Kidney tubule cell (primary cell): ENCODE measurements at regions not wholly inside any gene's neighbourhood (a gene's known extent, or its start where the extent isn't known, plus 50 kb on each side); places are given as distances from the start of the nearest gene placed in this dataset.
A peak's percentile ranks its signal among the peaks of the same experiment; 100 is the strongest.

Experiments used
- DNase-seq: peaks from one replicate; pipeline ENCODE4 v3.0.0-alpha.2; 2018; ENCODE audit warnings: low spot score

DNA sequence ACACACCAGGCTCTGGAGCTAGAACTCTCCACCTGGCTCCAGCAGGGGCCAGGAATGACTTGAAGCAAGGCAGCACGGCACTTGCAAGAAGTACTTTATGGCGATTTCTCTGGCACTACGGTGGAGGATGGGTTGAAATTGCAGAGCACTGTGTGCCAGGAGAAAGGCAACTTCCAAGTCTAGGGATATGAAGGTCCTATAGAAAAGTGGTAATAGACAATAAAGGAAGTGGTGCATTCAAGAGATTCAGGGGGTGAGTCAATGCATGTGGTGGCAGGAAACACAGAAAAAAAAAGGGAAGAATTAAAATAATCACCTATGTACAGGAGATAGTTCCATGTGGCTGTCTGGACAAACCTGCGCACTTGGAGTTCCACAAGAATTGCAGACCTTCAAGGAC lies 240.3 kb upstream of the DYNLRB2 start:
- DNase-seq: peak; percentile 65

DNA sequence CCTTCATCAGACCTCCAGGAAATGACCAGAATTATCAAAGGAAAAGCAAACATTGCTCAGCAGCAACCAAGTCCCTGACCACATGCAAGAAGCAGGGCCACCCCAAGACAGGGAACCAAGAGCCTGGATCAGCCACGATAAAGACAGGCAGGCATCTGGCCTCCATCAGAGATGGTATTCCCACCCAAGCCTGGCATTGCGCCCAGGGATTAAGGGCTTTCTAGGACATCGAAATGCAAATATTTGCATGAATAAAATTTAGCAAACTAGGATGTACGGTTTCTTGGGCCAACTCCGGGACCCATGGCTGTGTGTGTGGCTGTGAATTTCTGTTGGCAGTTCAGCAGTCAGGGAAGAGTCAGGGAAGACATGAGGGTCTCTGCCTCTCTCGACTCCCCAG lies 241.4 kb upstream of the DYNLRB2 start:
- DNase-seq: no peak

DNA sequence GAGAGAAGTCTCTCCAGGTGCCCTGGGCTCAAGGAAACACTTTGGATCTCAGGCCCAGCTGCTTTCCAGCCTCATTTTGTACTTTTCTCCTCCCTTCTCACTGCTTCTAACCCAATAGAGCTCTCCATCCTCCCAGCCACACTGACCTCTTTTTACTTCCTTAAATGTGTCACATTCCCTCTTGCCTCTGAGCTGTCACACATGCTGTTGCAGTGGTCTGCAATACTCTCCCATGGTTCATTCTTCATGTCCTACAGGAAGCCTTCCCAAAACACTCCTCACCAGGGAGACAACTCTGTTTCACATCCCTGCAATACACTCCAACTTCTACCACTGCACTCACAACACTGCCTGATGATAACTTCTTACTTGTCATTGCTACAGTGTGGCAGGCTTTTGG lies 242.1 kb upstream of the DYNLRB2 start:
- peak; percentile 56 for DNase-seq

DNA sequence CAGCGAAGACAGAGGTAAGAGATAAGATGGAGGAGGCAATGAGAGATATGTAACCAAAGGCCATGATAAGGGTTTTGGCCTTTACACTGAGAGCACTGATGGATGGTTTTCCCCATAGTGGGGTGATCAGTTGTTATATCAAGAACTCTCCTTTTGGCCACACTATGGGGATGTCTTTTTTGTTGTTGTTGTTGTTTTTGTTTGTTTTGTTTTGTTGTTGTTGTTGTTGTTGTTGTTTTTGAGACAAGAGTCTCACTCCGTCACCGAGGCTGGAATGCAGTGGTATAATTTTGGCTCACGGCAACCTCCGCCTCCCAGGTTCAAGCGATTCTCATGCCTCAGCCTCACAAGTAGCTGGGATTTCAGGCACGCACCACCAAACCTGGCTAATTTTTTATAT lies 244.8 kb upstream of the DYNLRB2 start:
- no peak for DNase-seq

DNA sequence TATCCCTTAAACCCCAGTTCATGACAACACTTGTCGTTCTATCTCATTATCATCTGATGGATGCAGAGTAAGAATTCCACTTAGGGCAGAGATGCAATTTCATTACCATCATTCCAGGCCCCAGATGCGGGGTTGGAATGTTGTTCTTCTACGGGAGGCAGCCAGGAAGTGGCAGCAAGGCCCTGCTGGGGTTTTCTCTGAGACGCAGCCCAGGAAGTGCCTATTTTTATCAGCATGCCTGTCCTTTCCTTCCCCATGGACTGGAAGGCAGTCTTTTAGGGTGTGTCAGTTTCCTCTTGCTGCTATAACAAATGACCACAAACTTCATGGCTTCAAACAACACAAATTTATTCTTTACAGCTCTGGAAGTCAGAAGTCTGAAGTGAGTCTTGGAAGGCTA lies 246.6 kb upstream of the DYNLRB2 start:
- DNase-seq: no peak

DNA sequence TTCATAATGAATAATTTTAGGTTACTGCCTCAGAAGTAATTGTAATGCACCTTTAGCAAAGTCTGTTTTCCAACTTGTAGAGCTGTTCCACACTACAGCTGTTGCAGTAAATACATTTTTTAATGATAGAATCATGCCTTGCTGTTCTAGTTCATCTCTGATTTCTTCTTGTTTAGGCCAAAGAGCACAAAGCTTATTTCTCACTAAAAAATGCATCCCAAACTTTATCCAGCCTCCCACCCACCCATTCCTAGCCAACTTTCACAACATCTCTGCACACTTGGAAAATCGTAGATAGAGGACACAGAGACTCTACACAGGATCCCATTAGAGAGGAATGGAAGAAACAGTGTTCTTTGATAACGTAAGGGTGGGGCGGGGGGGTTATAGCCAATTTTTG lies 252.2 kb upstream of the DYNLRB2 start:
- no peak for DNase-seq

DNA sequence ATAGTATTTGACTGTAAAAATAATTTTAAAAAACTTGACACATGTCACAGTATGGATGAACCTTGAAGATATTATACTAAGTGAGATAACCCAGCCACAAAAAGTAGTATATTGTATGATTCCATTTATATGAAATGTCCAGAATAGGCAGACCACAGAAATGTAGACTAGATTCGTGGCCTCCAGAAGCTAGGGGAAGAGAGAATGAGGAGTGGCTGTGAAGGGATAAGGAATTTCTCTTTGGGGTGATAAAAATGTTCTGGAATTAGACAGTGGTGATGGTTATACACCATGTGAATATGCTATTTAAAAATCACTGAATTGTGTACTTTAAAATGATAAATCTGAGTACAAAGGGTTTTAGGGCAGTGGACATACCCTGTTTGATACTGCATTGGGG lies 253.1 kb upstream of the DYNLRB2 start:
- no peak for DNase-seq

DNA sequence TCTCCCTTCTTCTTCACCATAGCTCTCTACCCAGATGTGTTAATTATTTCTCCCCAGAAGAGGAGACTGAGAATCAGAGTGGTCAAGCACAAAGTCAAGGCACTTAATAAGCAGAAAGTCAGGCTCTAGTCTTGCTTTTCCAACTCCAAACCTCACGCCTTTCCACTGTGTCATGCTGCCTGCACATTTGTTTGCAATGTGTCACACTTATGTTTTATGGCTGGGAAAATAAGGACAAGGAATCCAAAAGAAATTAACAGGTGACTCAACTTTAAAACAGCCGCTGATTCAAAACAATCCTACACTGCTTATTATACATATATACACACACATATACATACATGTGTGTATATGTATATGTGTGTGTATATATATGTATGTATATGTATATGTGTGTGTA lies 255.7 kb upstream of the DYNLRB2 start:
- peak; percentile 95 for DNase-seq

DNA sequence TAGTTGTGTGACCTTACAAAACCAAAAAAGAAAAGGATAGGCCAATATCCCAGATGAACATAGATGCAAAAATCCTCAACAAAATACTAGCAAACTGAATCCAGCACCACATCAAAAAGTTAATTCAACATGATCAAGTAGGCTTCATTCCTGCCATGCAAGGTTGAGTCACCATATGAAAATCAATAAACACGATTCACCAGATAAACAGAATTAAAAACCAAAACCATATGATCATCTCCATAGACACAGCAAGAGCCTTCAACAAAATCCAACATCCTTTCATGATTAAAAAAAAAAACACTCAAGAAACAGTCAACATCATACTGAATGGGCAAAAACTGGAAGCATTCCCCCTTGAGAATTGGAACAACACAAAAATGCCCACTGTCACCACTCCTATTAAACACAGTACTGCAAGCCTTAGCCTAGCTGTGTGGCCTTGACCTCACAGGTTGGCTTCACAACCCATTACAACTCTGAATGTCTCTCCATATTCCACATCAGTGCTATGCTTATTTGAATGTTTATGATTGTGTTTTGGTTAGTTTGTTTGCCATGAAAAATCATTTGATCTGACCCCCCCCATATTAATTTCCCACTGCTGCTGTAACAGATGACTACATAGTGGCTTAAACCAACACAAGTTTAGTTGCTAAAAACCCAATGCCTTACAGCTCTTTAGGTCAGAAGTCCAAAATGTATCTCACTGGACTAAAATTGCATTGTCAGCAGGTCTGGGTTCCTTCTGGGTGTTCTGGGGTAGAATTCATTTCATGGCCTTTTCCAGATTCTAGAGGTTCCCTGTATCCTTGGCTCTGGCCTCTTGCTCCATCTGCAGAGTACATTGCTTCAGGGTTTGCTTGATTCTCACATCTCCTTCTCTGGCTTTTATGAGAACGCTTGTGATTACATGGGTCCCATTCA lies 257.1 kb upstream of the DYNLRB2 start:
- no peak for DNase-seq

DNA sequence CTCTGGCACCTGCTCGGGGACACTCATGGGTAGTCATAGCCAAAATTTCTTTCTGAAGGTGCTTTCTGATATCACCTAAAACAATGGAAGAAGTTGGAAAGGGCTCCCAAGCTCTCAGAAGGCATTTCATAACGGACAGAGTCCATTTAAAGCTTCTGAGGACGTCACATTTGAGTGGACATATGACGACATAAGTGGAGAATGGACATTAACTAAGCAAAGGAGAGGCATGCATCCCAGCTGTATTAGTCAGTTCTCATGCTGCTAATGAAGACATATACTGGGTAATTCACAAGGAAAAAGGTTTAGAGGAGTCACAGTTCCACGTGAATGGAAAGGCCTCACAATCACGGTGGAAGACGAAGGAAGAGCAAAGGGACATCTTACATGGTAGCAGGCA lies 260.2 kb upstream of the DYNLRB2 start:
- DNase-seq: peak; percentile 65

DNA sequence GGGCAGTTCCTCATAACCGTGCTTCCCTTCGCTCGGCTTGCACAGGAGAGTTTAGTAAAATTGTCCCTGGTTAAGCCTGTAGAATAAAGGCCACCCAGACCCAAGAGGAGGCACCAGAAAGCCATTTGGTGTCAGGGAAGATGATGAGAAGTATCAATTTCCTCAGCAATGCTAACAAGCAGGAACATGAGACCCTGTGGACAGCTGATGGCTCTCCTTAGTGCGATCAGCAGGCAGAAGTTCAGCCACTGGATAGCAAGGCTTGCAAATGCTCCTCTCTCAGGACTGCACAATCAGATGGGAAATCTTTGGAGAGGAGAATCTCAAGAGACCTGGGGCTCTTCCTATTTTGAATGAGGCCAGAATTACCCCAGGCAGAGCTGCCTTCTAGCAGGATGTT lies 261.1 kb upstream of the DYNLRB2 start:
- DNase-seq: no peak

DNA sequence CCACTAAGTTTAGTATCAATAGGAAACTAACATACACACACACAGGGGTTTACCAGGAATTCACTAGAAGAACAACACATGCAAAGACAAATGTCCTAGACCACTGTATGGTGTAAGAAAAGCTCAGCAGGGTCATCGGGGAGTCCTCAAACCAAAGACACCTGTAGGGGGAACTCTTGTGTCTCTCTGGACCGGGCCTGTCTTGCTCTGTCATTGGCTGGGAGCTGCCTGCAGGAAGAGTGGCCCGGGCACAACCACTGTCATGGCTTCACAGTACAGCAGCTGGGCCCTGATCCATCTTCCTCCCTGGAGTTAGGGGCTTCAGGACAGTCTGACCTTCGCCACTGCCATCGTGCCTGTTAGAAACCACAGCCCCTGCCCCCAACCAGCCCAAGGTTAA lies 263.6 kb upstream of the DYNLRB2 start:
- no peak for DNase-seq

DNA sequence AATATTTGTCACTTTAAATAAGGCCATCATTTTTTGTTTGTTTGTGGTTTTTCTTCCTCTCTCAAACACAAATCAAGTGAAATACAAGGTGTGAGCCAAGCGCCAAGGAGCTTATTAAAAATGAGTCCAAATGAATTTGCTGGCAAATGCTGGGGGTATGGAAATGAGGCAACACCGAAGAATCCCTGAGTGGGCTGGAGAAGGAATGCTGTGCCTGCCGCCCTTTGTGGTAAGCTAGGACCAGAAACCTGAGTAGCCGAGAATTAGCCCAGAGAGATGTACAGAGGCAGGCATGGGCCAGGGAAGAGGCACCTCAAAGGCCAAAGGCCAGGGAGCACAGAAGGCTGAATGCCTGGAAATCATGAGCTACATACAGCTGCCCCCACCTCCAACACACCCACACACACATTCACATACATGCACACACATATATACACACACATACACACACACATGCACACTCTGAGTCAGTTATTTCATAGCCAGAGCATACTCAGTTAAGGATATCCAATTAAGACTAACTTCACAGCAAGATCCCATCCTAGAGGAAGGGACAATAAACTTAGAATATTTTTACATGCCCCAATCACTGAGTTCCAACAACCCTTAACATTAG lies 266.1 kb upstream of the DYNLRB2 start:
- DNase-seq: peak; percentile 20

DNA sequence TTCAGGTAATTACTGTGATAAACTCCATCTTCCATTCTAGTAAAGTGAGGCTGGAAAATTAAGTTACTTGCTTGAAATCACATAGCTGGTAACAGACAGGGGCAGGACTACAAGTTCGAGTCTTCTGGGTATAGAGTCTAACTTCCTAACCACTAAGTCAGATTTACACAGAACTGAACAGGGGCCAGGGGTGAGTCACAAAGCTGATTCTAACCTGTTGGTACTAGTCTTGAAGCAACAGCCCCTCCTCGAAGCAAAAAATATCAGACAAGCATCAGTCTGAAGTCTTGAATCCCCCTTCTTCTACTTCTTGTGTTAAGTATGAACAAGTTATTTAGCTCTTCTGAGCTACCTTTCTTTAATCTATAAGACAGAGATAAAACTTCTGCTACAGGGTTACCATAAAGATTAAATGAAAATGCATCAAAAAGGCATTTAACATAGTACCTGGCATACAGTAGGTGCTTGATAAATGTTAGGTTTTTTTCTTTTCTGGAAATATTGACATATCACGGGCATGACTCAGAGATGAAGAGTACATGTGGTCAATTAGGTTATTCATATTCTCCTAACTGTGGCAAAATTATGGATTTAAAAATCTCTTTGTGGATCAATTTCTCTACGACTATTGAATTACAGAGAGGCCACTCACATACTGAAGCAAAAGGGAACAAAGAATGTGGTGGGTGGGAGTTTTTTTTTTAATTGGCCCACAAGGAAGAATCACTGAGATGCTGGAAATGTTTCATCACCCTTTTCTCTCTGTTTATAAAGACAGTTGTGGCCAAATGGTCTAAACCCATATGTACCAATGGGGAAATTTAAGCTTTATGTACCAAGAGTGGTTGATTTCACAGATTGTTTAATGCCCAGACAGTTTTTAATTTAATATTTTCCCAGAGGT lies 266.9 kb upstream of the DYNLRB2 start:
- no peak for DNase-seq

DNA sequence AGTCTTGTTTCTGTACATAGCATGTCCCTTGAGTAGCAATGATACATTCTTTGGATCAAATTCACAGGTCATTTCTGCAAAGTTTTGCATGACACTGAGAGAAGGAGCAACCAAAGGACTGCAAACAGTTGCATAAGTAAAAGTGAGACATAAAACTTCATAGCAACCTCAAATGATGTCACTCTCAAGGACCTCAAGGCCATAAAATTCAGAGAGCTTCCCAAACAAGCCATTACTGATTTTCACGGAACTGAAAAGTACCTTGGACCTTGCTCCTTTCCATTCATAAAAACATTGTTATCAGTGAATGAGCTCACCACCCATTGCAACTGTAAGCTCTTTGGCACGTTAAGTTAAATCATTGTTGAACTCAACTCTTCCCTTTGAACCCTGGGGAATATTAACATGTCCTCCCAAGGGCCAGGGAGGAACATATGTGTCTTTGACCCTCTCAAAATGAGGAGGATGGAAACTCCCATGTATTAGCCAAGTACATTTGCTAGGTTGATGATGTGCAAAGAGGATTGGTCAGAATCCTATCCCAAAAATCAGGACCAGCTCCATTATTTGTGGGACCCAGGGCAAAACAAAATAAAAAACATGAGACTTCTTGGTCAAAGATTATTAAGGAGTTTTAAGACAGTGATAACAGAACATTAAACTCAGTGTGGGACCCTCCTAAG lies 275.0 kb upstream of the DYNLRB2 start:
- DNase-seq: peak; percentile 16

DNA sequence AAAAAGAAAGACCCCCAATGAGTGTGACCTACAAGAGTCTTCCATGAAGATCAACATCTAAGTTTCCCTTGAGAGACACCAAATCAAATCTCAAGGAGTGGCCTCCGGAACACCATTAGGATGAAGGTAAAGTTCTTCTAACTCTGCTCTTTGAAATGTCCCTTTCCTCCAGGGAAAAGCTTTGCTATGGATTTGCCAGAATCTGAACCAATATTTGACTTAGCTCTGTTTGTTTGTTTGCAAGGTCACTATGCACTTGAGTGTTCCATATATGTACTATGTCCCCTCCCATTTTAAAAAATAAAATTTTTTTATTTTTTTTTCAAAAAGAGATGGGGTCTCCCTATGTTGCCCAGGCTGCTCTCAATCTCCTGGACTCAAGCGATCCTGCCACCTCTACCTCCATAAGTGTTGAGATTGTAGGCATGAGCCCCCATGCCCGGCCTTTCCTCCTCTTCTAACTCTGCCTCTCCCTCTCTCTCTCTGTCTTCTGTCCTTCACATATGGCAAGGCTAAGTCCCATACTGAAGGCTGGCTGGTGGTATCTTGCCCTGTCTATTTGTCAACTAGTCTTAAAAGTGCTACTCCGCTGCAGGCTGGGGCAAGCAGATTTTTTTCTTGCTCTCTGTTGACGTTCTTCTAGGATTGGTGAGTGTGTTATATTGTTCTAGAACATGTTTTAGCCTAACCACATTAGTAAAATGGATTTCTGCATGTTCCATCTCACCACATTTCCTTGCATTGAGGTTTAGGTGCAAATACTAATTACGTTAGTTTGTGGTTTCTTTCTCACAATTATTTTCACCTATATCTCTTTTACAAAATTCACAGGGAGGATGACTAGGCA lies 276.7 kb upstream of the DYNLRB2 start:
- DNase-seq: no peak

DNA sequence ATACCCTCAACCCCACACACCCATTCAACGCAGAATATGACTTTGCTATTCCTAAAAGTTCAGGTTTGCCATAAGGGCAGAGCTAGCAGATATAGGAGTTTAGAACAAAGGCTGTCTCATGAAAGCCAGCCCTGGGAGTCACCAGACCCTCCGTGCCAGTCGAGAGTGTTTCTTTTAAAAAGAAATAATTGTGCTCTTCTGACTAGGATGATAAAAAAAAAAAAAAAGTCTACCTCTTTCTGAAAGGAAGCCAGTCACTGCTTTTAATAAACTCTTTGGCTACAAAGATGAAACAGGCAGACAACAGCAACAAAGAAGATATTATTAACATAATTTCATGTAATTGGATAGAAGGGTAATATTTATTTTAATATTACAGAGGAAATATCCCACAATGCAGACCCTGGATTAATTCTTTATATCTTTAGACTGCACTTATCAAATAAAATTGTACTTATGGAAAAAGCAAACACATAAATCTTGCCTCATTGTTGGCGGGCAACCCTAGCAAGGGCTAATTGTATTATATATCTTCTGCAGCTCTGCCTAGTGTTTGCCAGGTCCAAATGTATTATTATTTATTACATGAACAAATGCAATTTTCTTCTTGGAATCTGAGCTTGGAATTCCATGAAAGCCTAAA lies 277.5 kb upstream of the DYNLRB2 start:
- DNase-seq: no peak

DNA sequence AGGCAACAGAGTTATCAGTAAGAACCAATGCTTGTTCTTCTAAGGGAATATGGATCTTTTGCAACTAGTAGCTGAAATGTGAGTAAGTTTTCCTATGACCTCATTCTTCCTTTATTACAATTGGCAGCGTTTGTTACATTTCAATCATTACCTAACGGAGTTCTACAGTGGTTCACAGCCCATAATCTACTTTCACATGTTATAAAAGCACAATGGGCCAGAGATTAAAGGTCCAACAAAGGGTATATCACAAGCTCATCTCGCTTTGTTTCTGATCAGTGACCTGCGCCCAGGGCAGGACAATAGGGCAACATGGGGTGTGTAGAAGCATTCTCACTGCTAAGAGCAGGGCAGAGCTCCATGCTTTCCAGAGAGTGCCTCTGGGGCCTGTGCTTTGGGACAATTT lies 279.9 kb upstream of the DYNLRB2 start:
- DNase-seq: peak; percentile 37

DNA sequence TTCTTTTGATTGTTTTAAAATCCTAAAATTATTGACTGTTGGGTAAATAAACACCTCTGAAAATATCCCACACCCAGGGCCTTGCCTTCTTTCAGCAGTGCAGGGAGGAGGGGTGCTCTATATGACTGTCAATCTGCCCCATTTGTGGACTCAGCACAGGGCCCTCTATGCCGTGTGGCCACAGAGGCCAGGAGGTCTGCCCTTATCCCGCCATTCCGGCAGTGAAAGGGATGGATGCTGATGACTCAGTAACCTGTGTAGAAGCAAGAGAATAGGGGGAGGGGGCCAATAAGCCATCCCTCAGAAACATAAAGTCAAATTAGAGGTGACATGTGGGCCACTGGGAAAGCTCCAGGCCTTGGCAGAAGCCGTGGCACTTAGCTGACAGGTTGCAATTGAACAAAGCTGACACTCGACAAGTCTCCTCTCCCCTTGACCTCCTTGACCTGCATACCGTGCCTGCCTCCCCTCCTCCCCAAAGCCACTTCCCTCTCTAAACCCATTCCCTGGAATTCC lies 281.4 kb upstream of the DYNLRB2 start:
- DNase-seq: peak; percentile 16

DNA sequence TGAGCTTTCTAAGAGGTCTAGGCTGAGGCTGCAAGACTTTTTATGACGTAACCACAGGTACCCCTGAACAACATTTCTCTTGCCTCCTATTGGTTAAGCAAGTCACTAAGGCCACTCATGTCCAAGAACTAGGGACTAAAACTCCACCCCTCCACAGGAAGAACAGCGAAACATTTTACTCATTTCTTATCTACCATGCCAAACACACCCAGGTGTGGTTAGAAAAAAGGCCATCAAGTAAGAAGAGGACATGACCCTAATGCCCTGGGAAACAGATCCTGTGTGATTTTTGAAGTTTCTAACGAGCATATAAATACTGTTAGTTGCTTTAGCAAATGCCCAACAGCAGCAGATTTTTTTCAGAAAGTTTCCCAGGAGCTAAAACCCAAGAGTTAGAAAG lies 282.4 kb upstream of the DYNLRB2 start:
- no peak for DNase-seq
